ENCODE measurements at regions not wholly inside any gene's neighbourhood (a gene's known extent, or its start where the extent isn't known, plus 50 kb on each side); places are given as distances from the start of the nearest gene placed in this dataset.

GRCh38 chr10:37704566-37704965 is 152.8 kb downstream of the ZNF248 start:
- intact Hi-C loops (cut with micrococcal nuclease; ENCODE audit: unreplicated experiment), result no loop called here
- Histone ChIP-seq H3K27me3 (replicated peaks; ENCODE audit: control insufficient read depth, insufficient read depth, low read length) (no peaks in the 10 kb centered on the region), H3K9me3 (no peaks in the 10 kb centered on the region), H3K36me3 (ENCODE audit: control insufficient read depth, insufficient read depth, low read length) (no peaks in the 10 kb centered on the region), H3K4me3 (ENCODE audit: low read depth, low read length) (no peak overlapping the region), H3K4me1 (no peaks in the 10 kb centered on the region)
- DNase-seq, result no peak
- peaks cover 13% of the 10 kb centered on the region for H3K9me3 Mint-ChIP-seq (ENCODE audit: unreplicated experiment)
- ChIA-PET POLR2A (no interaction called here), CTCF (no interaction called here)
- no TSS peak for BruUV-seq (replicated peaks)
- H3K27ac Mint-ChIP-seq (ENCODE audit: unreplicated experiment), result no peak overlapping the region
- no peak overlapping the region for H3K4me3 Mint-ChIP-seq (ENCODE audit: unreplicated experiment)
- H3K27me3 Mint-ChIP-seq (ENCODE audit: insufficient read depth, unreplicated experiment), result no peaks in the 10 kb centered on the region
- H3K36me3 Mint-ChIP-seq (ENCODE audit: insufficient read depth, unreplicated experiment), result no peaks in the 10 kb centered on the region
- no peaks in the 10 kb centered on the region for H3K4me1 Mint-ChIP-seq (ENCODE audit: low read depth, unreplicated experiment)
- TF ChIP-seq CTCF (IDR thresholded peaks at IDR 0.05; ENCODE audit: insufficient read depth in 1 of 2, low read depth in 1 of 2, low read length in 1 of 2, severe bottlenecking in 1 of 2, unreplicated experiment in 1 of 2), result no peak

- no peaks in the 10 kb centered on the region for H3K27me3 Mint-ChIP-seq (ENCODE audit: insufficient read depth, unreplicated experiment)
- H3K9me3 ChIP-seq, result no peaks in the 10 kb centered on the region
- no peak overlapping the region for H3K4me3 Mint-ChIP-seq (ENCODE audit: unreplicated experiment)
- no peaks in the 10 kb centered on the region for H3K4me1 ChIP-seq
- H3K4me1 Mint-ChIP-seq (ENCODE audit: low read depth, unreplicated experiment), result no peaks in the 10 kb centered on the region
- H3K36me3 Mint-ChIP-seq (ENCODE audit: insufficient read depth, unreplicated experiment), result no peaks in the 10 kb centered on the region
- CTCF ChIA-PET, result no interaction called here
- peaks cover 15% of the 10 kb centered on the region for H3K9me3 Mint-ChIP-seq (ENCODE audit: unreplicated experiment)
- intact Hi-C loops (cut with micrococcal nuclease; ENCODE audit: unreplicated experiment), result no loop called here
- no peak for TF ChIP-seq CTCF (IDR thresholded peaks at IDR 0.05; ENCODE audit: insufficient read depth in 1 of 2, low read depth in 1 of 2, low read length in 1 of 2, severe bottlenecking in 1 of 2, unreplicated experiment in 1 of 2)
- H3K27ac Mint-ChIP-seq (ENCODE audit: unreplicated experiment), result no peak overlapping the region
- no peak for DNase-seq
- POLR2A ChIA-PET, result no interaction called here
- no peak overlapping the region for H3K4me3 ChIP-seq (ENCODE audit: low read depth, low read length)
- H3K36me3 ChIP-seq (ENCODE audit: control insufficient read depth, insufficient read depth, low read length), result no peaks in the 10 kb centered on the region
- BruUV-seq (replicated peaks), result no TSS peak
- no peaks in the 10 kb centered on the region for H3K27me3 ChIP-seq (replicated peaks; ENCODE audit: control insufficient read depth, insufficient read depth, low read length)
These were observed 153.5 kb downstream of the ZNF248 start for GRCh38 chr10:37703833-37704382.

GRCh38 chr10:37703114-37703513 is 154.3 kb downstream of the ZNF248 start:
- TF ChIP-seq CTCF (IDR thresholded peaks at IDR 0.05; ENCODE audit: insufficient read depth in 1 of 2, low read depth in 1 of 2, low read length in 1 of 2, severe bottlenecking in 1 of 2, unreplicated experiment in 1 of 2), result no peak
- Mint-ChIP-seq H3K27ac (ENCODE audit: unreplicated experiment) (no peak overlapping the region), H3K27me3 (ENCODE audit: insufficient read depth, unreplicated experiment) (no peaks in the 10 kb centered on the region), H3K4me3 (ENCODE audit: unreplicated experiment) (no peak overlapping the region), H3K4me1 (ENCODE audit: low read depth, unreplicated experiment) (no peaks in the 10 kb centered on the region), H3K9me3 (ENCODE audit: unreplicated experiment) (peaks cover 15% of the 10 kb centered on the region), H3K36me3 (ENCODE audit: insufficient read depth, unreplicated experiment) (no peaks in the 10 kb centered on the region)
- no peak overlapping the region for H3K4me3 ChIP-seq (ENCODE audit: low read depth, low read length)
- no peaks in the 10 kb centered on the region for H3K4me1 ChIP-seq
- CTCF ChIA-PET, result no interaction called here
- H3K9me3 ChIP-seq, result no peaks in the 10 kb centered on the region
- POLR2A ChIA-PET, result no interaction called here
- no peak for DNase-seq
- H3K27me3 ChIP-seq (replicated peaks; ENCODE audit: control insufficient read depth, insufficient read depth, low read length), result no peaks in the 10 kb centered on the region
- no peaks in the 10 kb centered on the region for H3K36me3 ChIP-seq (ENCODE audit: control insufficient read depth, insufficient read depth, low read length)
- no TSS peak for BruUV-seq (replicated peaks)
- intact Hi-C loops (cut with micrococcal nuclease; ENCODE audit: unreplicated experiment), result no loop called here

Data from Caco-2 (cell line).